Fibroblast of skin of right biceps (primary cell): ENCODE measurements at regions not wholly inside any gene's neighbourhood (a gene's known extent, or its start where the extent isn't known, plus 50 kb on each side); places are given as distances from the start of the nearest gene placed in this dataset.
"Not testable (repeated sequence)": the region's sequence is repeated elsewhere in the genome, so short reads cannot be mapped to it uniquely, and the experiment has no call there.

ENCODE experiments used
- DNase-seq: peaks from one replicate; pipeline ENCODE4 v3.0.0-alpha.2; 2013

DNA sequence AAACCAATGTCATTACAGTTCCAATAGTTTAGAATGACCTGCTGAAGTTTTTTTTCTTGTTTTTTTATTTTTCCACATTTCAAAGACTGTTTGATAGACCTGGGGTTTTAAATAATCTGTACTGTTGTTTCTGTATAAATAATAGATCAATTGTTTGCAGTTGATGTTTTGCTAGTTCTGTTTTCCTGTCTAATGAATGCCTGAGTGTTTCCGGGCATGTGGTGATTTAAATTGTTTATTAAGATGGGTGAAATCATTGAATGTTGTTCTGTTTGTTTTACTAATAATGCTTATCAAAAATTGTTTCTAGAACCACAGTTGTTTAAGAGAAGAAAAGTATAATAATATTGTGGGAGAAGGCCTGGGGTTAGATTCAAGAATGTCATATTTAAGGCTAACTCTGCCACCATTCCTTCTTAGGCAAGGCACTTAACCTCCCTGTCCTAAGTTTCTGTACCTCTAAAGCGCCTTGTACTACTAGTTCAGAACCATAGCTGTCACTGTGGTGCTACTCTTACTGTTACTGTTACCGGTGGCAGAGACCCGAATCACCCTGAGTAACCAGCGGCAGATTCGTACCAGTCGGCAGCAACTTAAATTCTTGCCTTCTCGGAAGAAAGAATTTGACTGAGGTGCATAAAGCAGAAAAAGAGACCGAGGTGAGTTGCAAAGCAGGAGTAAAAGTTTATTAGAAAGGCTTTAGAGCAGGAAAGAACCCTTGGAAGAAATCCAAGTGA is 1014.1 kb downstream of the REEP3 start:
- DNase-seq: no peak

DNA sequence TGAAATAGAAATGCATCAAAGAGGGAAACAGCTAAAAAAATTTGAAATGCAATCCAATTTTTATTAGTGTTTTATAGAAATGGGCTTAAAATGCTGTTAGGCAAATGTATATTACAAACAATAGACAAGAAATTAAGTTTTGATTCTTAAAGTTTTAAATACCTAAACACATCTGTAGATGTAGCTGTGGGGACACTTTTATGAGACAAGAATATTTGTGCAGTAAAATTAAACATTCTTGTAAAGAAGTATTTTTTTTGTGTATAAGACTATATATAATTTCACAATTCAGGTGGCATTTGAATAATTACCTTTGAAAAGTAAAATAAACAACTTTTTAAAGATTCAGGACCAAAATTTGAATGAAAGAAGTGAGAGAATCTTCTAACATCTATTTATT is 1015.9 kb downstream of the REEP3 start:
- no peak for DNase-seq

DNA sequence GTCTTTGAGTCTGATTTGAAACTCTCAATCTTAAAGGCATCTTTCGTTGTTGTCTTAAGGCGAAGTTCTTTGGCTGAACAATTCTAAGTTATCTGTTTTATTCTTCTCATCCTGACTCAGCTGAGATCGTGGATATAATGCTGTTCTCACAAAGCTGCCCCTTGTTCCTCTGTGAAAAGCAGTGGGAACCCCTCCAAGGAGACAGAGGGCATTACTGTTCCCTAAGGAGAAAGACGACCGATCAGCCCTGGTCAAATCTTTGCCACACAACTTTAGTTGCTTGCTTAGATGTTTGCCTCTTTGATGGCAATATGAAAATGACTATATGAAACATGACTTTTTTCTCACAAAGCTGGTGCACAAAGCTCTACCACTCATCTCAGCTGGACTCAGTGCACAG is 1016.7 kb downstream of the REEP3 start:
- DNase-seq: no peak

DNA sequence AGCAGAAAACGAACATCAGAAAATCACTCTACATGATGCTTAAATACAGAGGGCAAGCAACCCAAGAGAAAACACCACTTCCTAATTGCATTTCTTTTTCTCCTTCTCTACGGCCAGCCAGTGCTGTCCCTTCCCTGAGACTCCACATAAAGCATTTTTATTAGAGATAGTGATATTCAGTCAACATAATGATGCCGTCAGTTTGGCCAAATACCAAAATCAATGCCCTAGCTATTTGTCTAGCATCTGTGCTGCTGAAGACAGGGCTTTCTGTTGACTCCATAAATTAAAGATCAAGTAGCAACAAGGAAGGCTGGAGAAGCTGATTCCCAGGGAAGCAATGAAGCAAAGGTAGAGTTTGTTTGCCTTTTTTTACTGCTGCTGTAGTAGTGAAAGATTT is 1024.9 kb downstream of the REEP3 start:
- DNase-seq: no peak

DNA sequence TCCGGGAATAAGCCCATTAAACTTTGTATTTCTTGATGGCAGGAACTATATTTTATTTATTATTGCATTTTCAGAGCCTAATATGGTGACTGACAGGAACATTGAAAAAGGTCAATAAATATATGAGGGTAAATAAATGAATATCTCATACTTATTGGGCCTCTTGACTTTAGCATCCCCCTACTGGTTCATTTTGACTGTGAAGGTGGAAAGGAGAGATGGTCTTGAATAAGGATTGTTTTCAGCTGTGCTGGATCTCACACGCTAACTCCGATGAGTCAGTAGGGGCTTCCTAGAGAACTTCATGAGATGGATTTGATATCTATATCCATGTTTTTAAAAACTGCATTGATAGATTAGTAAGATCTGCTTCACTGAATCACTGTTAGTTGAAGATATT is 1026.0 kb downstream of the REEP3 start:
- no peak for DNase-seq

- no peak for DNase-seq
Measured at GRCh38 chr10:64555666-64556065, 1034.5 kb downstream of the REEP3 start.

- DNase-seq: no peak
Measured at GRCh38 chr10:64558094-64558835, 1037.1 kb downstream of the REEP3 start.

DNA sequence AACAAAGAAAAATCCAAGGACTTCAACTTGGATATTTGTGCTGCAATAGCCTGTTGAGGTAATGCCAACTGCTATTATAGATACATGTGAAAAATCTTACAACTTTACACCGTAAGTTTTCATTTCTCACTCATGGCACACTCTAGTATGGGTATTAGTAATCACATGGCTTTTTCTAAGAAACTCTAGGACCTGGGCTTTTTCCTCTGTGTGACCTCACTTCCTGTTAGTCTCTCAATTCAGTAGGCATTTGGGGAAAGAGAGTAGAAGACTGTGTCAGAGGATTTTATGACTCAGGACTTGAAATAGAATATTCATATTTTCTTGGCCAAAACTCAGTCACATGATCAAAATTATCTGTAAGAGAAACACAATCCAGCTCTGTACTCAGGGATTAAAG is 1049.9 kb downstream of the REEP3 start:
- DNase-seq: no peak

DNA sequence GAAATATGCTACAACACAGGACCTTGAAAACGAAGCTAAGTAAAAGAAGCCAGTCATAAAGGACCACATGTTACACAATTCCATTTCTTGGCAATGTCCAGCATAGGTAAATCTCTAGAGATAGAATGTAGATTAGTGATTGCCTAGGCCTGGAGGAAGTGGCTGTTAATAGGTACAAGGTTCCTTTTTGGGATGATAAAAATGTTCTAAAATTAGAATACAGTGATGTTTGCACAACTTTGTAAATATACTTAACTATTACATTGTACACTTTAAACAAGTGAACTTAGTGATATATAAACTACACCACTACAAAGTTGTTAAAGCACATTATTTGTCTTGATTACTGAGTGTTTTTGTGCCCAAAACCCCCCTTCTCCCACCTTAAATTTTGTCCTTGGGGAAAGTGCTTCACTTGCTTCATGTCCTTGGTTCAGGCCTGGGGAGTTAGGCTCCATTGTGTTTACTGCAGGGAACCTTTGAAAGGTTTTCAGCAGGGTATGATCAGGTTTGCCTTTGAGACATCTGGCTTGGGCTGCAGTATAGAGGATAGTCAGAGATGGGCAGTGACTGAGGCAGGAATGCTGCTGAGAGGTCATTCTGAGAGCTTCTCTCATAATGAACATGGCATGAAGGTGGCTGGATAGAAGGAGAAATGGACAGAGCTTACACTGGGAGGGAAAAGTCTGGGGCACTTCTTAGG is 1052.6 kb downstream of the REEP3 start:
- DNase-seq: no peak

DNA sequence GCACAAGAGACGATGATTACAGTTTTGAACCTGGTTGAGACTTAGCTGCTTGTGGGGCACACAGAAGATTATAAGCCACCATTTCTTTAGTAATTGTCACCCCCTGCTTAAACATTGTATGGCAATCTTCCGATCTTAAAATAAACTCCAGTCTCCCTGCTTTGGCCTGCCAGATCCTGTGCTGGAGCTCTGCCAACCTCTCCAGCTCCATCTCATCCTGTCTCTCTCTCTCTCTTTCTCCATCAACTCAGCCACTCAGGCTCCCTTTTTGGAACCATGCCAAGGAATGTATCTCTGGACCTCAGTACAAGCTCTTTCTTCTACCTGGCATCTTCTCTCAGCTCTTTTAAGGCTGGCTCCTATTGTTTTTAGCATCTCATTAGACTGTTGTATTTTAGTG is 1053.2 kb downstream of the REEP3 start:
- no peak for DNase-seq

DNA sequence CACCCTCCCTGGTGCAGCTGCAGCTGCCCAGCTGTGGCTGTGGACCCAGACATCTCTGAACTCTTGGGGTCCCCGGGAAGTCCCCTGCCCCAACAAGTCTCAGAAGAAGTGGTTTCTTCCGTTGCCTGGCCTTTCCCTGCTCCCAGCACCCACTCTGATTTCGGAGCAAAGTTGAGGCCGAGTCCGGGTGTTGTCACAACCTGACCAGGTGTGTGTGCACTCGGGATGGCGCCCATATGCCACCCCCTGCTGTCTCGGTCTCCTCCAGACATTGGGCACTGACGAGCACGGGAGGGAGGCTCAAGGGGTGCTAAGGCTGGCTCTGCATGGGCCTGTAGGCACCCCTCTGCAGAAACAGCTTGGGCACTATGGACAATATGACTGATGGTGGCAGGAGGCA is 1055.3 kb downstream of the REEP3 start:
- DNase-seq: no peak

- DNase-seq: not testable (repeated sequence)
Measured at GRCh38 chr10:64578757-64579156, 1057.6 kb downstream of the REEP3 start.

DNA sequence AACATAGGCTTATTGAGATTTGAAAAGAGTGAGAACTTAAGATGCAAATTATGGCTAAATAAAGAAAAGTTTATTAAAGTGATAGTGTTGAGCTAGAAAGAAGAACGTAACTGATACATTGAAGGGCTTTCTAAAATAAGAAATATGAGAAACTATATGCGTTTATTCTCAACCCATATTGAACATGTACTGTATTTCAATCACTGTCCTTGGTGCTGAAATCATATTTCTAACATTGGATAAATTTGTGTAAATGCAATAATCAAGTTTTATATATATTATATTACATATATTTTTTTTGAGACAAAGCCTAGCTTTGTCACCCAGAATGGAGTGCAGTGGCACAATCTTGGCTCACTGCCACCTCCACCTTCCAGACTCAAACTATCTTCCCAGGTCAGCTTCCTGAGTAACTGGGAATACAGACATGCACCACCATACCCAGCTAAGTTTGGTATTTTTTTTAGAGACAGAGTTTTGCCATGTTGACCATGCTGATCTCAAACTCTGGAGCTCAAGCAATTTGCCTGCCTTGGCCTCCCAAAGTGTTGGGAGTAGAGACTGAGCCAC is 1065.8 kb downstream of the REEP3 start:
- DNase-seq: no peak

DNA sequence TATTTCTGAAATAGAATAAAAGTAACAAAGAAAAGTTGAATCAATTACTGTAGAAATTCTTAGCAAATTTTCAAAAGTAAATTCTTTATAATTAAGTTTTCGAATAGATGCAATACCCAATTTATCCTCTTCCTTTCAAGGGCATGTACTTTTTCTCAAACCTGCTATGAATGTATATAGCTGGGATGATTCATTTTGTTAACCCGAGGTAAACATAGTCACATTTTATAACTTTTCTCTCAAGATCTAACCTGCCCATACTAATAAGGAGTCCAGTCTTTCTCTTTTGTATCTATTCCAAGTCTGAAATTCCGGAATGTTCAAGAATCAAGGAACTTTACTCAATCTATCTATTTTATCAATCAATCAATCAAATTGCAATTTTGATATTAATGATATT is 1072.9 kb downstream of the REEP3 start:
- DNase-seq: no peak

GRCh38 chr10:64598600-64598999 is 1077.4 kb downstream of the REEP3 start:
- DNase-seq: no peak

DNA sequence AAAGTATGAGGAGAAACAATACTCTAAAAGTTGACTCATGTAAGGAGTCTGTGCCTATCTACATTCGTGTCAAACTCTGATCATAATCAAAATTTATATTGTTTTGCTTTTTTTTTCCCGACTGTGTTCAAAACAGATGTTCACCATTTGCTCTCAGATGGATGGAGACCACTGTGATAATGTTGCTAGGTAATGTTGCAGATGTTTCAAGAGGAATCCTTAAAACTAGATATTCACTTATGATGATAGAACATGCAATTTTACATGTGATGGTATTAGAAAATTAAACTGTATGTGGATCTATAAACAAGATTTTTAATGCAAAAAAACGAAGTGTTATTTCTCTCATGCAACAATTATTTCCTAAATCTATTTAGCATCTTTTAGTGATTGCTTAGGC is 1080.1 kb downstream of the REEP3 start:
- DNase-seq: no peak

- no peak for DNase-seq
Measured at GRCh38 chr10:64617085-64617484, 1095.9 kb downstream of the REEP3 start.

DNA sequence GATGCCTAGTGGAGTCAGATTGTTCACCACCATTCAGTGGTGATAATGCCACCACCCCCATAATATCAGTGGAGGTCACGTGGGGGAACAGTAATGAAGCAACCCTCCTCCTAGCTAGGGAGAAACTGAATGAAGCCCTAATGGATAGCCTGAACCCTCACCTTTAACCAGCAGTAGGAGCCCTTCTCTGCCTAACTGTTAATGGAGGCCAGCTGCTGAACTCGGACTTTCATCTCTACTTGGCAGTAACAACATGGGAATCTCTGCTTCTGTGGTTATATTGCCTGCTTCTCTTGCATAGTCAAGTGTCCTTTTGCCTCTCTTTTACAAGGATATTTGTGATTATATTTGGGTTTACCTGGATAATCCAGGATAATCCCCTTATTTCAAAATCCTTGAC is 1097.9 kb downstream of the REEP3 start:
- no peak for DNase-seq

- DNase-seq: no peak
Measured at GRCh38 chr10:64626924-64627323, 1105.7 kb downstream of the REEP3 start.

- DNase-seq: no peak
Measured at GRCh38 chr10:64630534-64630933, 1109.3 kb downstream of the REEP3 start.

DNA sequence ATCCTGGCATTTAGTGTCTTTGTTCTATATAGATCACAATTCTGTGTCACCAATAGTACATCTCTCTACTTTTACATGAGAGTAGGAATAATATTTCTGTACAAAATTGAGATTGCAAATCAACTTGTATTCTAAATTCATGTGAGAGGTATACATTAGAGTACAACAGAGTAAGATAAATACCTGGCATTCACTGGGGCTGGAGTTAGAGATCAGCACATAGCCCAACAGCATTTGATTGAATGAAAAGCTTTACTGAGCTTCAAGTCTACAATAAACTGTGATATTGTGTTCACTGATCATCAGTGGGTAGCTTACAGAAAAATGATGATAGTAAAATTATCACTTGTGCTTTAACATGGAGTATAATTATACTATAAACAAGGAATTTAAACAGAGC is 1114.7 kb downstream of the REEP3 start:
- no peak for DNase-seq

- no peak for DNase-seq
Measured at GRCh38 chr10:64636461-64636860, 1115.3 kb downstream of the REEP3 start.

- no peak for DNase-seq
Measured at GRCh38 chr10:64637939-64638338, 1116.7 kb downstream of the REEP3 start.

- no peak for DNase-seq
Measured at GRCh38 chr10:64648915-64649314, 1127.7 kb downstream of the REEP3 start.
